ENCODE measurements at regions not wholly inside any gene's neighbourhood (a gene's known extent, or its start where the extent isn't known, plus 50 kb on each side); places are given as distances from the start of the nearest gene placed in this dataset.

GRCh38 chr9:82923912-82924605 lies 138.9 kb downstream of the RASEF start:
- TF ChIP-seq EZH2 (IDR thresholded peaks at IDR 0.05; ENCODE audit: borderline replicate concordance, insufficient read depth, low read depth, low read length, poor library complexity, severe bottlenecking) (no peak), CTCF (IDR thresholded peaks at IDR 0.05) (no peak)
